K562 (cell line): ENCODE measurements at regions not wholly inside any gene's neighbourhood (a gene's known extent, or its start where the extent isn't known, plus 50 kb on each side); places are given as distances from the start of the nearest gene placed in this dataset.

Source experiments
- ATAC-seq: fragments of 200-7000 bp; cut with Tn5 transposase; 3 replicates; pipeline ENCODE4 v1.9.1; 2020; ENCODE audit warnings: moderate library complexity
- BruUV-seq: library from RNA; stranded (reverse); fragments of 400-500 nt; replicated peaks from 2 replicates; lab custom pipeline; 2021; lab: Mats Ljungman, UMichigan
- CTCF ChIA-PET: fragments of 300-600 bp; formaldehyde crosslinking; extraction: SDS; loops from one replicate; lab custom pipeline; 2021; ENCODE audit warnings: low intra/inter-chr PET ratio; lab: Yijun Ruan, JAX
- POLR2A ChIA-PET: fragments of 300-600, 350-650 bp; sonication (Branson Sonifier 250); formaldehyde crosslinking; extraction: SDS; loops from one replicate; lab custom pipeline; 2021; ENCODE audit warnings: antibody characterized with exemption, inconsistent platforms; lab: Yijun Ruan, JAX
- DNase-seq, 4 experiments: peaks; one replicate each; pipeline versions ENCODE4 v3.0.0 to v3.0.0-alpha.2; 2011 to 2018; ENCODE audit warnings: low spot score in 3 of 4, mixed read lengths in 3 of 4; ENCODE audit errors: extremely low read depth in 1 of 4
- FAIRE-seq: peaks from 2 replicates; lab custom pipeline; 2011; peaks lifted over from hg19 to GRCh38; lab: Jason Lieb, UNC
- H2AFZ ChIP-seq: 2 replicates; pipeline ENCODE4 v1.6.0; 2011; ENCODE audit warnings: low read depth, low read length, control low read depth, inconsistent platforms
- H3K27ac ChIP-seq: fragments of 200-600 bp; 3 replicates; pipeline ENCODE4 v1.8.0; 2011; ENCODE audit warnings: low read depth, mild to moderate bottlenecking, control low read depth, inconsistent platforms, low read length, moderate library complexity, mixed read lengths; ENCODE audit errors: extremely low read depth
- H3K27me3 ChIP-seq, 2 experiments: fragments of 300-600 bp in 1 of 2; 2 replicates in 1 of 2; 3 replicates in 1 of 2; pipeline versions ENCODE4 v1.6.0 to v1.8.0; 2011; ENCODE audit warnings: inconsistent platforms in 2 of 2, low read length in 2 of 2, mild to moderate bottlenecking in 1 of 2, mixed read lengths in 1 of 2, moderate library complexity in 1 of 2; ENCODE audit not compliant: control insufficient read depth in 2 of 2, insufficient read depth in 2 of 2
- H3K36me3 ChIP-seq: fragments of 300-600 bp; 3 replicates; pipeline ENCODE4 v1.8.0; 2011; ENCODE audit warnings: mild to moderate bottlenecking, low read length, inconsistent platforms; ENCODE audit not compliant: control insufficient read depth, insufficient read depth
- H3K4me1 ChIP-seq, 2 experiments: fragments of 200-600 bp in 1 of 2; replicated peaks in 1 of 2; 2 replicates in 1 of 2; 3 replicates in 1 of 2; pipeline versions ENCODE4 v1.5.1 to v1.8.0; 2011; ENCODE audit warnings: inconsistent platforms in 2 of 2, low read length in 2 of 2, mild to moderate bottlenecking in 1 of 2, mixed read lengths in 1 of 2, moderate library complexity in 1 of 2; ENCODE audit not compliant: control insufficient read depth in 2 of 2, insufficient read depth in 2 of 2
- H3K4me2 ChIP-seq: 2 replicates; pipeline ENCODE4 v1.6.1; 2011; ENCODE audit warnings: low read length, control low read depth, inconsistent platforms, mixed read lengths; ENCODE audit not compliant: insufficient read depth
- H3K4me3 ChIP-seq: fragments of 200-600 bp; sonication (generic), shearing (Covaris generic); 2 replicates; pipeline ENCODE4 v1.5.1; 2016; ENCODE audit warnings: control low read depth, inconsistent platforms
- H3K79me2 ChIP-seq: fragments of 200-600 bp; 3 replicates; pipeline ENCODE4 v1.8.0; 2011; ENCODE audit warnings: low read length, inconsistent platforms; ENCODE audit not compliant: control insufficient read depth, insufficient read depth
- H3K9ac ChIP-seq, 2 experiments: 2 replicates each; pipeline versions ENCODE4 v1.6.0 to v1.6.1; 2011; ENCODE audit warnings: low read depth in 2 of 2, low read length in 2 of 2, control low read depth in 1 of 2, inconsistent platforms in 1 of 2, mild to moderate bottlenecking in 1 of 2, mixed read lengths in 1 of 2; ENCODE audit not compliant: insufficient read depth in 1 of 2
- H3K9me1 ChIP-seq: one replicate; pipeline ENCODE4 v1.6.0; 2011; ENCODE audit warnings: inconsistent platforms, mild to moderate bottlenecking, low read length, moderate library complexity; ENCODE audit not compliant: control insufficient read depth, insufficient read depth
- H3K9me3 ChIP-seq: replicated peaks from 2 replicates; pipeline ENCODE4 v1.5.1; 2011; ENCODE audit warnings: low read depth, low read length, inconsistent platforms; ENCODE audit not compliant: control insufficient read depth, insufficient read depth
- H4K20me1 ChIP-seq: replicated peaks from 2 replicates; pipeline ENCODE4 v1.6.1; 2011; ENCODE audit warnings: low read length, inconsistent platforms, mixed read lengths; ENCODE audit not compliant: control insufficient read depth, insufficient read depth
- BRF1 ChIP-seq: IDR thresholded peaks from 3 replicates; pipeline ENCODE4 v1.6.1; 2011; ENCODE audit warnings: borderline replicate concordance, mild to moderate bottlenecking; ENCODE audit not compliant: insufficient read length; ENCODE audit errors: extremely low read depth
- HES1 ChIP-seq: fragments of 450-650 bp; IDR thresholded peaks from 2 replicates; pipeline ENCODE4 v1.6.1; 2016; ENCODE audit warnings: low read depth, mild to moderate bottlenecking, moderate library complexity
- KLF6 ChIP-seq: fragments of 250-450 bp; sonication (Bioruptor Pico); IDR thresholded peaks from 2 replicates; pipeline ENCODE4 v1.4.0; 2020; ENCODE audit warnings: mild to moderate bottlenecking, moderate library complexity, borderline replicate concordance
- MXI1 ChIP-seq: IDR thresholded peaks from 2 replicates; pipeline ENCODE4 v1.6.1; 2011; ENCODE audit warnings: low read depth, mild to moderate bottlenecking, improper control_type of control experiment, low read length
- NFRKB ChIP-seq: fragments of 450-650 bp; IDR thresholded peaks from 2 replicates; pipeline ENCODE4 v1.6.1; 2016; ENCODE audit warnings: low read depth
- RBM25 ChIP-seq: fragments of 200-400 bp; formaldehyde crosslinking; IDR thresholded peaks from 2 replicates; pipeline ENCODE4 v1.6.1; 2018; ENCODE audit warnings: low read length, low read depth, moderate library complexity; ENCODE audit not compliant: severe bottlenecking
- RNF219 ChIP-seq: fragments of 250-450 bp; sonication (Bioruptor Pico); IDR thresholded peaks from 2 replicates; pipeline ENCODE4 v1.5.0; 2022; ENCODE audit warnings: mild to moderate bottlenecking
- TAF7 ChIP-seq: fragments of 450-650 bp; IDR thresholded peaks from 2 replicates; pipeline ENCODE4 v1.6.1; 2016; ENCODE audit warnings: missing genetic modification characterization, missing compliant biosample characterization
- TCF15 ChIP-seq: fragments of 250-450 bp; sonication (Bioruptor Pico); IDR thresholded peaks from 2 replicates; pipeline ENCODE4 v1.8.0; 2022; ENCODE audit warnings: moderate library complexity, mild to moderate bottlenecking, inconsistent platforms
- ZMIZ1 ChIP-seq, 2 experiments: fragments of 150-350 bp in 1 of 2; IDR thresholded peaks; 2 replicates each; pipeline ENCODE4 v1.6.1; 2012 to 2016; ENCODE audit warnings: low read depth in 2 of 2, low read length in 2 of 2, mild to moderate bottlenecking in 1 of 2, moderate library complexity in 1 of 2
- ZNF347 ChIP-seq: fragments of 450-650 bp; formaldehyde crosslinking; IDR thresholded peaks from 2 replicates; pipeline ENCODE4 v1.4.0; 2020; ENCODE audit warnings: low read depth, mild to moderate bottlenecking, moderate library complexity
- WGBS: fragments of 100-300 bp; shearing (Covaris generic); methylation state at CpG from one replicate; pipeline ENCODE4 v1.1.6; 2016; ENCODE audit warnings: low coverage, mixed read lengths; ENCODE audit not compliant: insufficient coverage; ENCODE audit errors: missing lambda C conversion rate; 5-methylcytosine and 5-hydroxymethylcytosine counted together
- in situ Hi-C: fragments of 300-500 bp; cut with MboI; formaldehyde crosslinking; loops from 4 replicates; pipeline ENCODE4 v1.15.0; 2018; ENCODE audit warnings: inconsistent platforms, mixed read lengths
- intact Hi-C: fragments of 100-400 bp; cut with micrococcal nuclease; formaldehyde crosslinking; loops from 2 replicates; pipeline ENCODE4 v1.14.2; 2022

- no peak for ATAC-seq
- H3K9me1 ChIP-seq = no peaks in the 10 kb centered on the region
- no peak overlapping the region for H3K9ac ChIP-seq
- intact Hi-C loops = no loop called here
- H3K36me3 ChIP-seq = no peaks in the 10 kb centered on the region
- DNase-seq = no peak
- no peaks in the 10 kb centered on the region for H3K9me3 ChIP-seq
- H3K79me2 ChIP-seq = no peaks in the 10 kb centered on the region
- no peaks in the 10 kb centered on the region for H3K4me1 ChIP-seq
- no peak overlapping the region for H3K27ac ChIP-seq
- no peaks in the 10 kb centered on the region for H4K20me1 ChIP-seq
- no peak overlapping the region for H2AFZ ChIP-seq
- POLR2A ChIA-PET = no interaction called here
- H3K27me3 ChIP-seq = no peaks in the 10 kb centered on the region
- in situ Hi-C loops = no loop called here
- FAIRE-seq = no peak
- CTCF ChIA-PET = no interaction called here
- no peak overlapping the region for H3K4me2 ChIP-seq
- no peak overlapping the region for H3K4me3 ChIP-seq
- BruUV-seq = no TSS peak
- 78% methylated on average over 3 of the region's 4 CpGs for WGBS
- TF ChIP-seq HES1 (no peak), TCF15 (CRISPR knock-in tag) (no peak), MXI1 (no peak), RNF219 (CRISPR knock-in tag) (no peak), BRF1 (no peak), RBM25 (no peak), ZNF347 (CRISPR knock-in tag) (no peak), KLF6 (CRISPR knock-in tag) (no peak), ZMIZ1 (IDR thresholded peaks at IDR 0.05; ENCODE audit: low read depth in 2 of 2, low read length in 2 of 2) (no peak), NFRKB (no peak), TAF7 (tag) (no peak)
These were observed 2584.7 kb upstream of the PCDH20 start for GRCh38 chr13:64000321-64000720.
